A673 (cell line): ENCODE measurements at regions not wholly inside any gene's neighbourhood (a gene's known extent, or its start where the extent isn't known, plus 50 kb on each side); places are given as distances from the start of the nearest gene placed in this dataset.

ENCODE experiments used
- EZH2 ChIP-seq: fragments of 200-600 bp; sonication (generic); IDR thresholded peaks from 2 replicates; pipeline ENCODE4 v1.6.1; 2017; ENCODE audit warnings: borderline replicate concordance, low read depth, mild to moderate bottlenecking, mixed read lengths, antibody characterized with exemption, low read length; ENCODE audit not compliant: poor library complexity, severe bottlenecking
- TF ChIP-seq, protein P1 (sequence below): fragments of 300-800, 200-600 bp; sonication (generic); conservative IDR thresholded peaks from 2 replicates; pipeline ENCODE4 v1.5.1; 2017; ENCODE audit warnings: low read depth, mild to moderate bottlenecking, antibody characterized with exemption, low read length, moderate library complexity, mixed read lengths

DNA sequence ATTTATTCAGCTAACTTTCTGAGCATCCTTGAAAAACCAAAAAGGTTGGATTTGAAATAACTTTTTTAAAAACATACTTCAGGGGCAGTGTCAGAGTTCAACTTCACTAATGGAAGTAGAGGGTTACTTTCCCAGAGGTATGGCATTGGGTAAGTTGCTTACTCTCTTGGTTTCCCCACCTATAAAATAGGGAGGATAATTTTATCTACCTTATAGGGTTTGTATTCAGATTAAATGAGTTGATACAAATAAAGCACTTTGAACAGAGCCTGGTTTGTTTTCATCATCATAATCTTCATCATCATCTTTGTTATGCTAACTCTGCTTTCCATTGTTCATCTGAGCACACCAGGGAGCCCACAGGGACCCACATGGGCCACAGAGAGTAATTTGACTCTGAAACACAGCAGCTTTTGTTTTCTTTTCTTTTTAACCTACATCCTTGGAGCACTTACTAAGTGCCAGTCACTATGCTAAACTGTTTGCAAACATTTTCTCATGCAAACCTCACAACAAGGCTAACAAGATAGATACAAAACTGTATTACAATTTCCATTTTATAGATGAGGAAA lies 179.1 kb upstream of the SLC24A2 start:
- TF ChIP-seq, protein P1, sequence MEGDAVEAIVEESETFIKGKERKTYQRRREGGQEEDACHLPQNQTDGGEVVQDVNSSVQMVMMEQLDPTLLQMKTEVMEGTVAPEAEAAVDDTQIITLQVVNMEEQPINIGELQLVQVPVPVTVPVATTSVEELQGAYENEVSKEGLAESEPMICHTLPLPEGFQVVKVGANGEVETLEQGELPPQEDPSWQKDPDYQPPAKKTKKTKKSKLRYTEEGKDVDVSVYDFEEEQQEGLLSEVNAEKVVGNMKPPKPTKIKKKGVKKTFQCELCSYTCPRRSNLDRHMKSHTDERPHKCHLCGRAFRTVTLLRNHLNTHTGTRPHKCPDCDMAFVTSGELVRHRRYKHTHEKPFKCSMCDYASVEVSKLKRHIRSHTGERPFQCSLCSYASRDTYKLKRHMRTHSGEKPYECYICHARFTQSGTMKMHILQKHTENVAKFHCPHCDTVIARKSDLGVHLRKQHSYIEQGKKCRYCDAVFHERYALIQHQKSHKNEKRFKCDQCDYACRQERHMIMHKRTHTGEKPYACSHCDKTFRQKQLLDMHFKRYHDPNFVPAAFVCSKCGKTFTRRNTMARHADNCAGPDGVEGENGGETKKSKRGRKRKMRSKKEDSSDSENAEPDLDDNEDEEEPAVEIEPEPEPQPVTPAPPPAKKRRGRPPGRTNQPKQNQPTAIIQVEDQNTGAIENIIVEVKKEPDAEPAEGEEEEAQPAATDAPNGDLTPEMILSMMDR = no peak
- no peak for TF ChIP-seq EZH2
